ENCODE measurements at regions not wholly inside any gene's neighbourhood (a gene's known extent, or its start where the extent isn't known, plus 50 kb on each side); places are given as distances from the start of the nearest gene placed in this dataset.

DNA sequence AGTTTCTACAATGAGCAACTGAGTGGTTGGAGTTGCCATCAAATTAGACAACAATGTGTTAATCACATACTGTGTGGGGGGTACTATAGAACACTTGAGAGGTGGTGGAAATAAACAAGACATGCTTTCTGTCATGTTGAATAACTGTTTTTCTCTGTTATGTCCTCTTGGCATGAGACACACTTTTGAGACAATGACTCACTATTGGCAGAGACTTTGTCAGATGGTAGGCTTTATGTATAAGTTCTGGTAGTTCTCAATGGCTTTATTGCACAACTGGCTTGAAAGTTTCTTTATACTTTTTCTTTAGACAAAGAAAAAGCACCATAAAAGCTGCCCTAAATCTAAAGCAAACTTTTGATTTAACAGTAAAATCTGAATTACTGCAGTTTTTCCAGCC lies 578.7 kb downstream of the ADCYAP1 start:
- no peak for TF ChIP-seq EZH2 (IDR thresholded peaks at IDR 0.05)
- TF ChIP-seq POLR2AphosphoS5 (IDR thresholded peaks at IDR 0.05; ENCODE audit: borderline replicate concordance, low read depth, low read length) = no peak
